ES-I3 (cell line): ENCODE measurements at regions not wholly inside any gene's neighbourhood (a gene's known extent, or its start where the extent isn't known, plus 50 kb on each side); places are given as distances from the start of the nearest gene placed in this dataset.

Source experiments
- H3K36me3 ChIP-seq: 2 replicates; pipeline ENCODE4 v1.6.1; 2013; ENCODE audit warnings: mild to moderate bottlenecking, low read length, control low read depth, moderate library complexity; ENCODE audit not compliant: insufficient read depth
- H3K4me1 ChIP-seq: 2 replicates; pipeline ENCODE4 v1.6.1; 2013; ENCODE audit warnings: mild to moderate bottlenecking, control low read depth, low read length; ENCODE audit not compliant: insufficient read depth
- H3K9ac ChIP-seq: 2 replicates; pipeline ENCODE4 v1.6.1; 2013; ENCODE audit warnings: low read depth, mild to moderate bottlenecking, low read length, moderate library complexity
- H3K9me3 ChIP-seq: 2 replicates; pipeline ENCODE4 v1.6.1; 2013; ENCODE audit warnings: mild to moderate bottlenecking, low read length, moderate library complexity; ENCODE audit not compliant: control insufficient read depth, insufficient read depth

DNA sequence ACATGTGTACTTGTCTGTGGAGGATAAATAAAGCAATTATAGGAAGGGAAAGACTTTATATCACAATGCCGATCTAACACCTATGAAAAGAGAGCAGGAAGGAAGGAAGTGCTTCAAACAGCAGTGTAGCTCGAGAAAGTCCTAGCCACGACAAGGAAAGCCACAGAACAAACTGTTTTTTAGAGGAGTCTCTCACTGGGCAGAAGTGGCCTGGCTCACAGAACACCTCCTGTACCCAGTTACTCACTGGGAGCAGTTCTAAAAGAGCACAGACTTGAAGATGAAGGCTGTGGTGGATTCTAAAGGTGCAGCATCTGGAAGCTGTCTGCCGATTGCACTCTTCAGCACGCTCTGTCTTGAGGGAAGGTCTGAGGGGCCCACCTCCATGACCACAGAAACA, 248.8 kb upstream of the ATP11B start:
- Histone ChIP-seq H3K9ac (no peak overlapping the region), H3K36me3 (no peaks in the 10 kb centered on the region), H3K4me1 (no peaks in the 10 kb centered on the region), H3K9me3 (no peaks in the 10 kb centered on the region)

- H3K4me1 ChIP-seq, result peaks cover 18% of the 10 kb centered on the region
- H3K36me3 ChIP-seq, result no peaks in the 10 kb centered on the region
- no peak overlapping the region for H3K9ac ChIP-seq
- H3K9me3 ChIP-seq, result 0 out of 2 replicates have a peak, but pooled peaks cover 4% of the 10 kb centered on the region
Observed at GRCh38 chr3:182562274-182562673, 231.0 kb upstream of the ATP11B start.

GRCh38 chr3:182565916-182566796, 227.1 kb upstream of the ATP11B start:
- peaks cover 29% of the 10 kb centered on the region for H3K4me1 ChIP-seq
- no peaks in the 10 kb centered on the region for H3K9me3 ChIP-seq
- no peak overlapping the region for H3K9ac ChIP-seq
- H3K36me3 ChIP-seq, result no peaks in the 10 kb centered on the region

DNA sequence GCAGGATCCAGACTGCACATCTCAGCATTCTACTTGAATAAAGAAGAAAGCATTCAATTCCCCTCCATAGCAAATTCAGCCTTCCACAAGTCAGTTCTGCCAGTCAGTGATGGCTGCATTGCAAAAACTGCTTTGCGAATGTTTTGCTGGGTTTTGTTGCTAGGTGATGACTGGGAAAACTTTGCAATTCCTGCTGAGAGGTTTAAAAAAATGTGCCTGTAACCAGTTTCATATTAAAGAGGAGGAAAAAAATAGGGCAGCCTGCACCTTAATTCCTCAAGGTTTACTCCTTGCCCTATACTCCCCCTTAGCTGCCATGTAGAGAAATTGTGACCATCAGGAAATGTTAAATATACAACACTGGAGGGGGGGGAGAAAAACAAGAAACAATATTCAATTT, 225.6 kb upstream of the ATP11B start:
- H3K9me3 ChIP-seq, result no peaks in the 10 kb centered on the region
- H3K9ac ChIP-seq, result no peak overlapping the region
- peaks cover 29% of the 10 kb centered on the region for H3K4me1 ChIP-seq
- H3K36me3 ChIP-seq, result no peaks in the 10 kb centered on the region

- Histone ChIP-seq H3K36me3 (no peaks in the 10 kb centered on the region), H3K4me1 (peaks cover 29% of the 10 kb centered on the region), H3K9me3 (no peaks in the 10 kb centered on the region), H3K9ac (no peak overlapping the region)
Observed at GRCh38 chr3:182568261-182568660, 225.0 kb upstream of the ATP11B start.

- Histone ChIP-seq H3K9ac (no peak overlapping the region), H3K36me3 (no peaks in the 10 kb centered on the region), H3K9me3 (no peaks in the 10 kb centered on the region), H3K4me1 (peaks cover 29% of the 10 kb centered on the region)
Observed at GRCh38 chr3:182568876-182569275, 224.4 kb upstream of the ATP11B start.

GRCh38 chr3:182570946-182571594, 222.2 kb upstream of the ATP11B start:
- Histone ChIP-seq H3K9me3 (no peaks in the 10 kb centered on the region), H3K9ac (no peak overlapping the region), H3K36me3 (no peaks in the 10 kb centered on the region), H3K4me1 (peaks cover 23% of the 10 kb centered on the region)

DNA sequence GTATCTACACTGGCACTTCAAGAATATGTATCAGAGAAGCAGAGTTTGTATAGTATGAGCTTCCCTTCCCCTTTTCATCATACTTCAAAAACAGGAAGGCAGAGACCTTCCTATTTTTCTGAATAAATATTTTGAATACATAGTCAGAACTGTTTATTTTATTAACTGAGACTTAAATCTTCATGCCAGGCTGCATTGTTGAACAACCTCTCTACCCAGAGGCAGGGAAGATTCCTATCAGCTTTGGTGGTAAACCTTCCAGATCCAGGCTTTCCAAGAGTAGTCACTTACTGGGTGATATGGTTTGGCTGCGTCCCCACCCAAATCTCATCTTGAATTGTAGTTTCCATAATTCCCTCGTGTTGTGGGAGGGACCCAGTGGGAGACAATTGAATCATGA, 217.4 kb upstream of the ATP11B start:
- Histone ChIP-seq H3K4me1 (no peaks in the 10 kb centered on the region), H3K36me3 (no peaks in the 10 kb centered on the region), H3K9ac (no peak overlapping the region), H3K9me3 (no peaks in the 10 kb centered on the region)

GRCh38 chr3:182583545-182583944, 209.8 kb upstream of the ATP11B start:
- Histone ChIP-seq H3K9ac (no peak overlapping the region), H3K9me3 (no peaks in the 10 kb centered on the region), H3K4me1 (no peaks in the 10 kb centered on the region), H3K36me3 (no peaks in the 10 kb centered on the region)

GRCh38 chr3:182585532-182586150, 207.7 kb upstream of the ATP11B start:
- Histone ChIP-seq H3K36me3 (no peaks in the 10 kb centered on the region), H3K9me3 (no peaks in the 10 kb centered on the region; the same call in 1 of the 2 replicates), H3K9ac (no peak overlapping the region), H3K4me1 (no peaks in the 10 kb centered on the region)

DNA sequence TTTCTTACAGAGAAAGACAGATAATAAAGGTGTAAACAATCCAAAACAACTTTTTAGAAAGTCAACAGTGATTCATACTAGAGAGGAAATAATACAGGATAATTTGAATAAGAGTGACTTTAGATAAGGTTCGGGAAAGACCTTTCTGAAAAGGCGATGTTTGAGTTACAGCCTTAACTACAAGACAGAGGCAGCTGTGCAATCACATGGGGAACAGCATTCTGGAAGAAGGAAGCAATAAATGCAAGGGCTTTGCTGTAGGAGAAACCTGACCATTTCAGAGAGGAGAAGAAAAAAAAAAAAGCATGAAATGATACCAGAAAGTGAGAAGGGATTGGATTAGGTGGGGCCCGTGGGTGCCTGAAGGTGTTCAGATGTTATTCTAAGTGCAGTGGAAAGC, 200.6 kb upstream of the ATP11B start:
- Histone ChIP-seq H3K36me3 (no peaks in the 10 kb centered on the region), H3K9ac (no peak overlapping the region), H3K9me3 (no peaks in the 10 kb centered on the region; the same call in 1 of the 2 replicates), H3K4me1 (no peaks in the 10 kb centered on the region)

GRCh38 chr3:182596676-182597410, 196.5 kb upstream of the ATP11B start:
- no peak overlapping the region for H3K9ac ChIP-seq

GRCh38 chr3:182597621-182598041, 195.7 kb upstream of the ATP11B start:
- no peaks in the 10 kb centered on the region for H3K4me1 ChIP-seq

More at GRCh38 chr3:182596676-182597410, 196.5 kb upstream of the ATP11B start:
- Histone ChIP-seq H3K4me1 (no peaks in the 10 kb centered on the region), H3K36me3 (no peaks in the 10 kb centered on the region), H3K9me3 (no peaks in the 10 kb centered on the region)

DNA sequence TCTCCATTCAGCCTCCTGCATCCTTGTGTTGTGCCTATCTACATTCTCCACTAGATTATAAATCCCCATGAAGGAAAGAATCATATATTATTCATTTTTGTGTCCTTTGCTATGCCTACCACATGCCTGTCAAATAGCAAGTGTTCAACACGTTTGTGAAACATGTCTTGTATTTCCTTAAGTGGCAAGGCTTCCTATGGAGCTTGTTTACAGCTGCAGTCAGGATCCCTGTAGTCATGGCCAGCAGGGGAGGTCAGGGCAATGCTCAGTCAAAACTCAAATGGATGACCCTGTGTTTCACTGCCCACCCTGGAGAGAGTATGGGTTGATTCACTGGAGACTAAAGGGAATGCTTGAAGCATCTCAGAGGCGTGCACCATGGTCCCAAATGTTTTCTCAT, 191.7 kb upstream of the ATP11B start:
- Histone ChIP-seq H3K9me3 (no peaks in the 10 kb centered on the region), H3K9ac (no peak overlapping the region), H3K36me3 (no peaks in the 10 kb centered on the region), H3K4me1 (no peaks in the 10 kb centered on the region)

More at GRCh38 chr3:182597621-182598041, 195.7 kb upstream of the ATP11B start:
- H3K9me3 ChIP-seq, result no peaks in the 10 kb centered on the region
- H3K9ac ChIP-seq, result no peak overlapping the region
- H3K36me3 ChIP-seq, result no peaks in the 10 kb centered on the region
